ENCODE measurements at regions not wholly inside any gene's neighbourhood (a gene's known extent, or its start where the extent isn't known, plus 50 kb on each side); places are given as distances from the start of the nearest gene placed in this dataset.

GRCh38 chr7:136513744-136514143, 354.7 kb upstream of the CHRM2 start:
- H3K9ac ChIP-seq (ENCODE audit: low read length): no peak overlapping the region
- H3K4me2 ChIP-seq (ENCODE audit: low read length): no peak overlapping the region
- H3K79me2 ChIP-seq (ENCODE audit: low read length): no peaks in the 10 kb centered on the region
- no peaks in the 10 kb centered on the region for H3K4me1 ChIP-seq (ENCODE audit: insufficient read depth, low read length)
- H3K4me3 ChIP-seq (ENCODE audit: low read length): no peak overlapping the region
- no peaks in the 10 kb centered on the region for H3K36me3 ChIP-seq (ENCODE audit: low read depth, low read length)
- intact Hi-C loops (cut with micrococcal nuclease): no loop called here
- no peaks in the 10 kb centered on the region for H4K20me1 ChIP-seq (ENCODE audit: low read length)
- H3K9me3 ChIP-seq (ENCODE audit: low read length): no peaks in the 10 kb centered on the region
- TF ChIP-seq EZH2phosphoT487 (IDR thresholded peaks at IDR 0.05; ENCODE audit: borderline replicate concordance, low read length) (no peak), CTCF (conservative IDR thresholded peaks at IDR 0.05; ENCODE audit: low read depth, low read length) (no peak), EZH2 (IDR thresholded peaks at IDR 0.05; ENCODE audit: low read length, unreplicated experiment) (no peak)
- H3K27me3 ChIP-seq (ENCODE audit: low read length): no peaks in the 10 kb centered on the region
- no peaks in the 10 kb centered on the region for H3F3A ChIP-seq (ENCODE audit: low read length, unreplicated experiment)
- DNase-seq (no peak), ATAC-seq (no peak)
- POLR2A ChIA-PET (ENCODE audit: unreplicated experiment): no interaction called here
- BruUV-seq (replicated peaks): no TSS peak
- no peaks in the 10 kb centered on the region for H3K9me2 ChIP-seq (replicated peaks; ENCODE audit: low read length)
- CTCF ChIA-PET: no interaction called here
- H2AFZ ChIP-seq (ENCODE audit: low read length): no peak overlapping the region
- H3K27ac ChIP-seq (ENCODE audit: low read length): no peak overlapping the region

- Histone ChIP-seq H3F3A (ENCODE audit: low read length, unreplicated experiment) (no peaks in the 10 kb centered on the region), H3K36me3 (ENCODE audit: low read depth, low read length) (no peaks in the 10 kb centered on the region), H3K4me1 (ENCODE audit: insufficient read depth, low read length) (no peaks in the 10 kb centered on the region), H3K79me2 (ENCODE audit: low read length) (no peaks in the 10 kb centered on the region), H3K4me3 (ENCODE audit: low read length) (no peak overlapping the region), H3K9ac (ENCODE audit: low read length) (no peak overlapping the region), H4K20me1 (ENCODE audit: low read length) (no peaks in the 10 kb centered on the region), H2AFZ (ENCODE audit: low read length) (no peak overlapping the region), H3K9me2 (replicated peaks; ENCODE audit: low read length) (no peaks in the 10 kb centered on the region), H3K9me3 (ENCODE audit: low read length) (no peaks in the 10 kb centered on the region), H3K27ac (ENCODE audit: low read length) (no peak overlapping the region), H3K4me2 (ENCODE audit: low read length) (no peak overlapping the region), H3K27me3 (ENCODE audit: low read length) (no peaks in the 10 kb centered on the region)
- intact Hi-C loops (cut with micrococcal nuclease): no loop called here
- DNase-seq (no peak), ATAC-seq (no peak)
- no TSS peak for BruUV-seq (replicated peaks)
- TF ChIP-seq CTCF (conservative IDR thresholded peaks at IDR 0.05; ENCODE audit: low read depth, low read length) (no peak), EZH2phosphoT487 (IDR thresholded peaks at IDR 0.05; ENCODE audit: borderline replicate concordance, low read length) (no peak), EZH2 (IDR thresholded peaks at IDR 0.05; ENCODE audit: low read length, unreplicated experiment) (no peak)
- ChIA-PET CTCF (no interaction called here), POLR2A (ENCODE audit: unreplicated experiment) (no interaction called here)
Measured at GRCh38 chr7:136509466-136509865, 359.0 kb upstream of the CHRM2 start.

- H3K4me3 ChIP-seq (ENCODE audit: low read length): no peak overlapping the region
- H3K9ac ChIP-seq (ENCODE audit: low read length): no peak overlapping the region
- H4K20me1 ChIP-seq (ENCODE audit: low read length): no peaks in the 10 kb centered on the region
- peaks cover 5% of the 10 kb centered on the region; the same call in 1 of the 2 replicates for H3K27me3 ChIP-seq (ENCODE audit: low read length)
- no peaks in the 10 kb centered on the region for H3F3A ChIP-seq (ENCODE audit: low read length, unreplicated experiment)
- H3K9me2 ChIP-seq (replicated peaks; ENCODE audit: low read length): no peaks in the 10 kb centered on the region
- TF ChIP-seq EZH2phosphoT487 (IDR thresholded peaks at IDR 0.05; ENCODE audit: borderline replicate concordance, low read length) (no peak), EZH2 (IDR thresholded peaks at IDR 0.05; ENCODE audit: low read length, unreplicated experiment) (no peak), CTCF (conservative IDR thresholded peaks at IDR 0.05; ENCODE audit: low read depth, low read length) (no peak)
- no peaks in the 10 kb centered on the region for H3K4me1 ChIP-seq (ENCODE audit: insufficient read depth, low read length)
- no peak for ATAC-seq
- ChIA-PET POLR2A (ENCODE audit: unreplicated experiment) (no interaction called here), CTCF (no interaction called here)
- H3K4me2 ChIP-seq (ENCODE audit: low read length): no peak overlapping the region
- H2AFZ ChIP-seq (ENCODE audit: low read length): no peak overlapping the region
- H3K79me2 ChIP-seq (ENCODE audit: low read length): no peaks in the 10 kb centered on the region
- DNase-seq: no peak
- H3K27ac ChIP-seq (ENCODE audit: low read length): no peak overlapping the region
- BruUV-seq (replicated peaks): no TSS peak
- intact Hi-C loops (cut with micrococcal nuclease): no loop called here
- no peaks in the 10 kb centered on the region for H3K36me3 ChIP-seq (ENCODE audit: low read depth, low read length)
- H3K9me3 ChIP-seq (ENCODE audit: low read length): no peaks in the 10 kb centered on the region
Measured at GRCh38 chr7:136502162-136502561, 366.3 kb upstream of the CHRM2 start.
